ENCODE measurements at regions not wholly inside any gene's neighbourhood (a gene's known extent, or its start where the extent isn't known, plus 50 kb on each side); places are given as distances from the start of the nearest gene placed in this dataset.

DNA sequence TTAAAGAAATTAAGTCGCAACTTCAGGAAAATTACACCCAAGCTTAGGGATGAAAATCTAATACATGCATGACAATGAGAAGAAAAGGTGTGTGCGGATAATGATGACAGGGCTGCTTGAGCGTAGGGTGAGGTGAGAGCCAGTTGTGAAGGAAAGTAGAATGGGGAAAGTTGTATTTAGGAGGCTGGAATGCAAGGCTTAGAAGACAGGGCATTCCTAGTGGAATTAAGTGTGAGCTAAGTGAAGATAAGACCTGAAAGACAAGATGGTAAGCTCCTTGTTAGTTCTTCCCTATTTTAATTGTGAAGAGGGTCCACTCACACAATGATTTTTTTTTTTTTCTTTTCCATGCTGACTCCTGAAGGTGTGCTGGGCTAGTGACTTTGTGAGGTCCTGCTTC lies 519.5 kb upstream of the SALL1 start:
- no peak overlapping the region for H3K4me2 ChIP-seq (ENCODE audit: low read length)
- no peaks in the 10 kb centered on the region for H3K36me3 ChIP-seq (ENCODE audit: control insufficient read depth in 1 of 2, insufficient read depth in 2 of 2, low read length in 2 of 2)
- H3K9me2 ChIP-seq (ENCODE audit: insufficient read depth) = no peaks in the 10 kb centered on the region
- H3K27ac ChIP-seq (ENCODE audit: low read depth, low read length) = no peak overlapping the region
- H4K20me1 ChIP-seq (ENCODE audit: insufficient read depth) = no peaks in the 10 kb centered on the region
- ChIA-PET CTCF (no interaction called here), POLR2A (no interaction called here), RAD21 (ENCODE audit: low non-redundant PET in 1 of 2, low total read pairs in 2 of 2, uncharacterized antibody in 2 of 2, unreplicated experiment in 2 of 2) (no interaction called here)
- no peaks in the 10 kb centered on the region for H3K4me1 ChIP-seq (ENCODE audit: control insufficient read depth in 1 of 2, insufficient read depth in 2 of 2, low read length in 2 of 2)
- TF ChIP-seq RAD21 (IDR thresholded peaks at IDR 0.05; ENCODE audit: low read depth) (no peak), POLR2AphosphoS5 (IDR thresholded peaks at IDR 0.05; ENCODE audit: low read depth, low read length) (no peak), CEBPB (IDR thresholded peaks at IDR 0.05; ENCODE audit: low read depth) (no peak), REST (IDR thresholded peaks at IDR 0.05; ENCODE audit: low read depth) (no peak), JUND (IDR thresholded peaks at IDR 0.05) (no peak), EZH2 (IDR thresholded peaks at IDR 0.05) (no peak), ELF1 (IDR thresholded peaks at IDR 0.05; ENCODE audit: borderline replicate concordance, low read depth) (no peak), EZH2phosphoT487 (IDR thresholded peaks at IDR 0.05; ENCODE audit: borderline replicate concordance) (no peak), ZFX (IDR thresholded peaks at IDR 0.05) (no peak), SRF (IDR thresholded peaks at IDR 0.05; ENCODE audit: low read depth) (no peak), SP1 (IDR thresholded peaks at IDR 0.05; ENCODE audit: low read depth) (no peak), ZBTB33 (IDR thresholded peaks at IDR 0.05; ENCODE audit: extremely low read depth, insufficient replicate concordance, low read length) (no peak), POLR2A (IDR thresholded peaks at IDR 0.05; ENCODE audit: borderline replicate concordance, extremely low read depth, insufficient read depth, insufficient read length) (no peak)
- TF ChIP-seq, protein P1, sequence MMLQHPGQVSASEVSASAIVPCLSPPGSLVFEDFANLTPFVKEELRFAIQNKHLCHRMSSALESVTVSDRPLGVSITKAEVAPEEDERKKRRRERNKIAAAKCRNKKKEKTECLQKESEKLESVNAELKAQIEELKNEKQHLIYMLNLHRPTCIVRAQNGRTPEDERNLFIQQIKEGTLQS (IDR thresholded peaks at IDR 0.05) = no peak
- TF ChIP-seq, protein P2, sequence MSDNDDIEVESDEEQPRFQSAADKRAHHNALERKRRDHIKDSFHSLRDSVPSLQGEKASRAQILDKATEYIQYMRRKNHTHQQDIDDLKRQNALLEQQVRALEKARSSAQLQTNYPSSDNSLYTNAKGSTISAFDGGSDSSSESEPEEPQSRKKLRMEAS (IDR thresholded peaks at IDR 0.05) = no peak
- BruUV-seq (replicated peaks) = no TSS peak
- H3K27me3 ChIP-seq (ENCODE audit: insufficient read depth, low read length) = no peaks in the 10 kb centered on the region
- H3K4me3 ChIP-seq (replicated peaks in 1 of 2; ENCODE audit: low read depth in 1 of 2, low read length in 2 of 2) = no peak overlapping the region
- ATAC-seq = no peak
- no peak overlapping the region for H3K9ac ChIP-seq (ENCODE audit: low read length)
- H2AFZ ChIP-seq (ENCODE audit: low read depth, low read length, poor library complexity, severe bottlenecking) = no peak overlapping the region
- H3K9me3 ChIP-seq (ENCODE audit: control insufficient read depth in 1 of 2, insufficient read depth in 1 of 2, low read depth in 1 of 2, low read length in 2 of 2) = peaks cover 6 to 18% of the 10 kb centered on the region in 2 experiments; a peak in 2 of 4 replicates
- intact Hi-C loops (cut with micrococcal nuclease) = no loop called here
- no peak for DNase-seq (ENCODE audit: low read depth, low spot score)
- H3K79me2 ChIP-seq (ENCODE audit: insufficient read depth, low read length) = no peaks in the 10 kb centered on the region
